ENCODE measurements at regions not wholly inside any gene's neighbourhood (a gene's known extent, or its start where the extent isn't known, plus 50 kb on each side); places are given as distances from the start of the nearest gene placed in this dataset.

- no peaks in the 10 kb centered on the region for H3K9me3 ChIP-seq
- TF ChIP-seq, protein P1, sequence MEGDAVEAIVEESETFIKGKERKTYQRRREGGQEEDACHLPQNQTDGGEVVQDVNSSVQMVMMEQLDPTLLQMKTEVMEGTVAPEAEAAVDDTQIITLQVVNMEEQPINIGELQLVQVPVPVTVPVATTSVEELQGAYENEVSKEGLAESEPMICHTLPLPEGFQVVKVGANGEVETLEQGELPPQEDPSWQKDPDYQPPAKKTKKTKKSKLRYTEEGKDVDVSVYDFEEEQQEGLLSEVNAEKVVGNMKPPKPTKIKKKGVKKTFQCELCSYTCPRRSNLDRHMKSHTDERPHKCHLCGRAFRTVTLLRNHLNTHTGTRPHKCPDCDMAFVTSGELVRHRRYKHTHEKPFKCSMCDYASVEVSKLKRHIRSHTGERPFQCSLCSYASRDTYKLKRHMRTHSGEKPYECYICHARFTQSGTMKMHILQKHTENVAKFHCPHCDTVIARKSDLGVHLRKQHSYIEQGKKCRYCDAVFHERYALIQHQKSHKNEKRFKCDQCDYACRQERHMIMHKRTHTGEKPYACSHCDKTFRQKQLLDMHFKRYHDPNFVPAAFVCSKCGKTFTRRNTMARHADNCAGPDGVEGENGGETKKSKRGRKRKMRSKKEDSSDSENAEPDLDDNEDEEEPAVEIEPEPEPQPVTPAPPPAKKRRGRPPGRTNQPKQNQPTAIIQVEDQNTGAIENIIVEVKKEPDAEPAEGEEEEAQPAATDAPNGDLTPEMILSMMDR (IDR thresholded peaks at IDR 0.05), result no peak
- TF ChIP-seq EP300 (IDR thresholded peaks at IDR 0.05) (no peak), POLR2A (IDR thresholded peaks at IDR 0.05) (no peak)
- WGBS, 3 donors, result 73 to 83% (median 75%) methylated on average over 1 of the region's 1 CpG
Observed at GRCh38 chr3:65226287-65226686, 538.5 kb upstream of the ADAMTS9 start.

GRCh38 chr3:65210026-65210814 is 522.4 kb upstream of the ADAMTS9 start:
- peaks cover 1% of the 10 kb centered on the region for H3K4me1 ChIP-seq (ENCODE audit: insufficient read depth)
- intact Hi-C loops (cut with DNase I), result no loop called here
- TF ChIP-seq EP300 (IDR thresholded peaks at IDR 0.05) (no peak), POLR2A (IDR thresholded peaks at IDR 0.05) (no peak)
- TF ChIP-seq, protein P1 (IDR thresholded peaks at IDR 0.05), result no peak
- no peak overlapping the region for H3K27ac ChIP-seq
- no peak for DNase-seq
- no peaks in the 10 kb centered on the region for H3K27me3 ChIP-seq
- no peak overlapping the region for H3K4me3 ChIP-seq
- 50 to 62% (median 60%) methylated on average over 1 of the region's 1 CpG for WGBS, 3 donors
- no peaks in the 10 kb centered on the region for H3K9me3 ChIP-seq
- no peaks in the 10 kb centered on the region for H3K36me3 ChIP-seq

More at GRCh38 chr3:65226287-65226686, 538.5 kb upstream of the ADAMTS9 start:
- Histone ChIP-seq H3K36me3 (no peaks in the 10 kb centered on the region), H3K4me1 (ENCODE audit: insufficient read depth) (peaks cover 2% of the 10 kb centered on the region), H3K27ac (no peak overlapping the region), H3K27me3 (no peaks in the 10 kb centered on the region), H3K4me3 (no peak overlapping the region)
- intact Hi-C loops (cut with DNase I), result no loop called here
- no peak for DNase-seq

DNA sequence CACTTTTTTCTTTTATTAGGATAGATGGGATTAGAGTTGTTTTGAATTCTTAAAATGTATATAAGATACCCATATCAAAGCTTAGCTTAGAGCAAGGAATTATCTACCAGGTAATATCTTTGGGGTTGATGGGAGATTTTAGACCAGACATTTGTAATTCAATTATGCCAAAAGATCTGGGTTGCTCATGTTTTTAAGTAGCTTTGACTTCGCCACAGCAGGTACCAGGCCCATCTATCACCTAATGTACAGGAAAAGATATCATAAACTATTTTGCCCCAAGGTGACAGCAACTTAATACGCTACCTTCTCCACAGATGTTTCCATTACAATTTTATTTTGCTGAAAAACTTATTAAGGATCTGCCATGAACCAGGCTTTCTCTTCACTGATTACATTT is 514.6 kb upstream of the ADAMTS9 start:
- Histone ChIP-seq H3K9me3 (no peaks in the 10 kb centered on the region), H3K36me3 (no peaks in the 10 kb centered on the region), H3K27me3 (no peaks in the 10 kb centered on the region), H3K4me3 (no peak overlapping the region), H3K4me1 (ENCODE audit: insufficient read depth) (no peaks in the 10 kb centered on the region), H3K27ac (no peak overlapping the region)
- WGBS, 3 donors, result 97 to 98% (median 97%) methylated on average over 2 of the region's 2 CpGs
- TF ChIP-seq POLR2A (IDR thresholded peaks at IDR 0.05) (no peak), EP300 (IDR thresholded peaks at IDR 0.05) (no peak)
- TF ChIP-seq, protein P1 (IDR thresholded peaks at IDR 0.05), result no peak
- intact Hi-C loops (cut with DNase I), result no loop called here
- no peak for DNase-seq

DNA sequence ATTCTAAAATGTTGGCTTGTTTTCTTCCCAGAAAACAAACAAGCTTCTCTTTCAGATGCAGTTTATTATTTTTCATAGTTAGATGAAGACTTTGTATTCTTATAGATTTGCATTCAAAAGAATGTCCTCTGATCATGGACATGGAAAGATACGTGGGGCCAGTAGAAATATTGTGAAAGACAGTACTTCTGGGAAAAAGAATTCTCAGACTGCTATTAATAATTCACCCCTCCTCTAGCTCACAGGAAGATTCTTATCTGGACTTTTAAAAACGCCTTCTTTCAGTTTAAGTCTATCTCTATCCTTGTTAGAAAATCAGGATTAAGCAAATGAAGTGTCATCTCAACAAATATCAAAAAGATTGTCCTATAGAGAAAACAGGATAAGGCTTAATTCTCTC is 514.1 kb upstream of the ADAMTS9 start:
- Histone ChIP-seq H3K27me3 (no peaks in the 10 kb centered on the region), H3K4me3 (no peak overlapping the region), H3K36me3 (no peaks in the 10 kb centered on the region), H3K27ac (no peak overlapping the region), H3K4me1 (ENCODE audit: insufficient read depth) (no peaks in the 10 kb centered on the region), H3K9me3 (no peaks in the 10 kb centered on the region)
- intact Hi-C loops (cut with DNase I), result no loop called here
- DNase-seq, result no peak
- 81 to 90% (median 85%) methylated on average over 2 of the region's 2 CpGs for WGBS, 3 donors
- TF ChIP-seq POLR2A (IDR thresholded peaks at IDR 0.05) (no peak), EP300 (IDR thresholded peaks at IDR 0.05) (no peak)
- TF ChIP-seq, protein P1 (IDR thresholded peaks at IDR 0.05), result no peak

Measured in ovary (tissue), 7 donors.